ENCODE measurements at regions not wholly inside any gene's neighbourhood (a gene's known extent, or its start where the extent isn't known, plus 50 kb on each side); places are given as distances from the start of the nearest gene placed in this dataset.

- TF ChIP-seq CTCF (IDR thresholded peaks at IDR 0.05; ENCODE audit: control extremely low read depth in 1 of 3, insufficient read depth in 1 of 3, low read depth in 1 of 3, low read length in 3 of 3) (no peak), SAP30 (IDR thresholded peaks at IDR 0.05; ENCODE audit: insufficient read depth, insufficient replicate concordance, low read length) (no peak), HDAC6 (IDR thresholded peaks at IDR 0.05; ENCODE audit: low read depth, low read length) (no peak)
Measured at GRCh38 chr9:7342736-7343135, 456.8 kb downstream of the DMAC1 start (continued).

Data from H1 (cell line).